ENCODE measurements at regions not wholly inside any gene's neighbourhood (a gene's known extent, or its start where the extent isn't known, plus 50 kb on each side); places are given as distances from the start of the nearest gene placed in this dataset.

DNA sequence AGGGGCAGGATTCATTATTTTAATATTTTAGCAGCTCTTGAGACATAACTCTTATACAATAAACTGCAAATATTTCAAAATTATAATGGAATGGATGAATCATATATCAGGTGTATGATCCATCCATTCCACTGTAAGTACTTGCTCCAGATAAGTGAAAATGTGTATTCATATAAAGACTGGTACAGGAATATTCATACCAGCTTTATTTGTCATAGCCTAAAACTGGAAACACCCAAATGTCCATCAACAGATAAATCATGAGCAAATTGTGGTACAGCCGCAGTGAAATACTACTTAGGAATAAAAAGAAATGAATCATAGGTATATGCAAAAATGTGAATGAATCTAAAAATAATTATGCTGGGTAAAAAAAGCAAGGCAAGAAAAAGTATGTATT is 263.6 kb upstream of the SYT10 start:
- H3K4me3 ChIP-seq (ENCODE audit: low read depth, low read length): no peak overlapping the region
- DNase-seq (ENCODE audit: low read depth): no peak
- TF ChIP-seq, protein P1, sequence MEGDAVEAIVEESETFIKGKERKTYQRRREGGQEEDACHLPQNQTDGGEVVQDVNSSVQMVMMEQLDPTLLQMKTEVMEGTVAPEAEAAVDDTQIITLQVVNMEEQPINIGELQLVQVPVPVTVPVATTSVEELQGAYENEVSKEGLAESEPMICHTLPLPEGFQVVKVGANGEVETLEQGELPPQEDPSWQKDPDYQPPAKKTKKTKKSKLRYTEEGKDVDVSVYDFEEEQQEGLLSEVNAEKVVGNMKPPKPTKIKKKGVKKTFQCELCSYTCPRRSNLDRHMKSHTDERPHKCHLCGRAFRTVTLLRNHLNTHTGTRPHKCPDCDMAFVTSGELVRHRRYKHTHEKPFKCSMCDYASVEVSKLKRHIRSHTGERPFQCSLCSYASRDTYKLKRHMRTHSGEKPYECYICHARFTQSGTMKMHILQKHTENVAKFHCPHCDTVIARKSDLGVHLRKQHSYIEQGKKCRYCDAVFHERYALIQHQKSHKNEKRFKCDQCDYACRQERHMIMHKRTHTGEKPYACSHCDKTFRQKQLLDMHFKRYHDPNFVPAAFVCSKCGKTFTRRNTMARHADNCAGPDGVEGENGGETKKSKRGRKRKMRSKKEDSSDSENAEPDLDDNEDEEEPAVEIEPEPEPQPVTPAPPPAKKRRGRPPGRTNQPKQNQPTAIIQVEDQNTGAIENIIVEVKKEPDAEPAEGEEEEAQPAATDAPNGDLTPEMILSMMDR (IDR thresholded peaks at IDR 0.05; ENCODE audit: insufficient read depth, low read depth, low read length, missing control alignments): no peak

DNA sequence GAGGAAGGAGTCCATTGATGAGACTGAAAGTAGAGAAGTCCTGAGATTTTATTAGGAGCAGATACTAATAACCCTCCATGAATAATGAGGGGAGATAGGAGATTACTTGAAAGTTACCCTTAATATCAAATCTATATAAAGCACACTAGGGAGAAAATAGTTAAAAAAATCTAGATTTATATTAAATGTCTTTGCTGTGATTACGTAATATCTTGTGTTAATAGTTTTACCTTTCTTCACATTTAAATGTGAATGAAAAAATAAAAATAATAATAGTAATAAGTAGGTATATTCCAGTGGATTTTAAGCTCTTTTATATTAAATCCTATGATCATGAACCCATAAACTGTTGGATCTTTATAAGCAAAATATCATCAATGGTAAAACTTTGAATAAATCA is 267.3 kb upstream of the SYT10 start:
- no peak for DNase-seq (ENCODE audit: low read depth)
- no peak overlapping the region for H3K4me3 ChIP-seq (ENCODE audit: low read depth, low read length)
- TF ChIP-seq, protein P1 (IDR thresholded peaks at IDR 0.05; ENCODE audit: insufficient read depth, low read depth, low read length, missing control alignments): no peak

DNA sequence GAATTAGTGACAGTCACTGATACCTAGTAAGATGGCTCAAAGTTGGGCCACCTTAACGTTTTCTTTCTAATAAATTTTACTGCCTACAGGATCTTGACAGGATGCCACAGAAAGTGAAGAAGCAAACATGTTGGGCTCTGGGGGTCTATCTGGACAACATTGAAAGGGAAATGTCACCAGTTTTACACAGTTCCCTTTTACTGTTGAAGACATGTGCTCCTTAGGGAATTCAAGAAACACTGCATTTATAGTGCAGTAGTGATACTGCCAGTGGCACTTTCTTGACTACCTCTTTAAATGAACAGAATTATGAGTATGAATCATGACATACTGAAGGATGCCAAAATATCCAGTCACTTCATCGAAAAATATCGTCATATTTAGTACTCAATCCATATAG is 269.3 kb upstream of the SYT10 start:
- TF ChIP-seq, protein P1 (IDR thresholded peaks at IDR 0.05; ENCODE audit: insufficient read depth, low read depth, low read length, missing control alignments): no peak
- no peak overlapping the region for H3K4me3 ChIP-seq (ENCODE audit: low read depth, low read length)
- DNase-seq (ENCODE audit: low read depth): no peak

DNA sequence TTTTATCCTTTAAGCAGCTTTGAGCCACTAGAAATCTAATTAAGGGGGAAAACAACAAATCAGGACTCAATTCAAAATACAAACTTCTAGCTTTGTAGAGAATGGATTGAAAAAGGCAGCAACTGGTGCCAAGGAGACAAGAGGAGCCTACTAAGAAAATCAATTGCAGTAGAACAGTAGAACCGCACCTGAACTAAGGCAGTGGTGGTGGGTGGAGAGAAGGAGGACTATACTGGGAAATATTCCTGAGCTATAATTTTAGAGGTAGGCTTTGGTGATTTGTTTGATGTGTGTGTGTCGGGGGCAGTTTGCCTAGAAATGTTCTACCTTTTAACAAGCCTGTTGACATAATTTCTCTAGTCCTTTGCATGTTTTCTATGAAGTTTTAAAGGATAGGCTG is 270.9 kb upstream of the SYT10 start:
- TF ChIP-seq, protein P1 (IDR thresholded peaks at IDR 0.05; ENCODE audit: insufficient read depth, low read depth, low read length, missing control alignments): no peak
- no peak overlapping the region for H3K4me3 ChIP-seq (ENCODE audit: low read depth, low read length)
- DNase-seq (ENCODE audit: low read depth): no peak

DNA sequence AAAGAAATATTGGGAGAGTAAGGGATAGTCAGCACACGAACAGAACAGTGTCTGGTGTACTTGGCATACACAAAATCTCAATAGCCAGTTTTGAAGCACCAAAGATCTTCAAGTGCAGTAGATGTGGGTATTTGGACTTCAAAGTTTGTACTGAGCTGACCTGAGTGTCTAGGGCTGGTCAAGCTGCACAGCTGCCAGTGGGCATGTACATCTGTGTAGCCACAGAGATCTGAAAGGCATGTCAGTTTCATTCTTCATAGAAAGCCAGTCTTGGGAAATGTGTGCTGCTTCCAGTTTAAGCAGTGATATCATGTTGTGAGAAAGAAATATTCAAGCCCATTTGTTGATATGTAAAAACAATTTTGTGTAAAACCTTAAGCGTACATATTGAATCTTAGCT is 279.0 kb upstream of the SYT10 start:
- no peak overlapping the region for H3K4me3 ChIP-seq (ENCODE audit: low read depth, low read length)
- TF ChIP-seq, protein P1 (IDR thresholded peaks at IDR 0.05; ENCODE audit: insufficient read depth, low read depth, low read length, missing control alignments): no peak
- no peak for DNase-seq (ENCODE audit: low read depth)

DNA sequence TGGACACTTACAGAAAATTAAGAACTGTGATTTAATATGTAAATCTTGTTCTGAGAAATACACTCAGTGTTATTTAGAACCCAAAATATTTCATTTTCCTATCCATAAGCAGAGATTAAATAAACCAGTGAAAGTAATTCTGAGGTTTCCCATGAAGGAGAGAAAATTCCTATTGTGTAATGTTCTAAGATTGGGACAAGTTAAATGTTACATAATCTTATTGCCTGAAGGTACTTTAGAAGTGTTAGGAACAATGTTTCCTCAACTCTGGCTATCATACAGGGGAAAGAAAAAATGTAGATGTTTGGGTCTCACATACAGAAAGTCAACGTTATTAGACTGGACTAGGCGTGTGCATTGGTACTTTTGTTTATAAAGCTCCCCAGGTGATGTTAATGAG is 281.9 kb upstream of the SYT10 start:
- TF ChIP-seq, protein P1 (IDR thresholded peaks at IDR 0.05; ENCODE audit: insufficient read depth, low read depth, low read length, missing control alignments): no peak
- DNase-seq (ENCODE audit: low read depth): no peak
- H3K4me3 ChIP-seq (ENCODE audit: low read depth, low read length): no peak overlapping the region

DNA sequence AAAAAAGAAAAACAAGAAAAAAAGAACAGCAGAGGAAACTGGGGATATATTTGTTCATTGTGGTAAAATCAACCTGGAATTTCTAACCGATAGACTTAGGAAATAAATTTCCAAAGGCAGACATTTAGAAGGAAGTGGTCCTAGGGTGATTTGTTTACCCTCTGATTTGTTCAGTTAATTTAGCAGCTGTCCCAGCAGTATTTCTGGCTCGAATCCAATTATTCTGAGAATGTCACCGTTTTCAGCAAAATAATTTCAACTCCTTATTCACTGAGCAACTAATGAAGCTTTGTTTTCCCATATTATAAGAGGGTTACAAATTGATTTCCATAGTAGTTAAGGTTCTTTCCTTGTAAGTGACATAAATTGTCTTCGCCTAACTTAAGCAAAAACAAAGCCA is 285.2 kb upstream of the SYT10 start:
- no peak for DNase-seq (ENCODE audit: low read depth)
- H3K4me3 ChIP-seq (ENCODE audit: low read depth, low read length): no peak overlapping the region
- TF ChIP-seq, protein P1 (IDR thresholded peaks at IDR 0.05; ENCODE audit: insufficient read depth, low read depth, low read length, missing control alignments): no peak
